NCI-H1930 (cell line): ENCODE measurements at regions not wholly inside any gene's neighbourhood (a gene's known extent, or its start where the extent isn't known, plus 50 kb on each side); places are given as distances from the start of the nearest gene placed in this dataset.
A peak's percentile ranks its signal among the peaks of the same experiment; 100 is the strongest.
"Not testable (repeated sequence)": the region's sequence is repeated elsewhere in the genome, so short reads cannot be mapped to it uniquely, and the experiment has no call there.

ENCODE experiments used
- DNase-seq, 2 experiments: peaks; one replicate each; lab custom pipeline; 2025; lab: John Stamatoyannopoulos, UW

DNA sequence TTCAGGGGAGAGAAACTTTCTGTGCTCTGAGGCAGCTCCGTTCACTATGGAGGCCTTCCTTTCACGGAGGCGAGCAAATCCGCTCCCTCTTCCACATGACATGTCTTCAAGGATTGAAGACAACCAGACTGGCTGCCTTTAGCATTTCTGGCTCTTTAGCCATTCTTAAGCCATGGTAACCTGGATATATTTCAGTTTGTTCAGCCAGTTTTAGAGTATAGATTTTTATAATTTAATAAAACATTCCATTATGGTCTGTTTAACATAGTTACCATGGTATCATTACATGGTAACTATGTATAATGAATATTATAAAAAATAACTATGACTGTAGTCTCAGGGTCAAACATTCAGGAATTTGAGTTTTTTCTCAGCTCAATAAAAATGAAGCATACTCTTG is 54.2 kb upstream of the NFIA start:
- DNase-seq = no peak

GRCh38 chr1:61018068-61018467 is 64.3 kb upstream of the NFIA start:
- not testable (repeated sequence) for DNase-seq

- DNase-seq = no peak
Measured at GRCh38 chr1:61017651-61018050, 64.7 kb upstream of the NFIA start.

GRCh38 chr1:61013946-61014667 is 68.3 kb upstream of the NFIA start:
- no peak for DNase-seq

DNA sequence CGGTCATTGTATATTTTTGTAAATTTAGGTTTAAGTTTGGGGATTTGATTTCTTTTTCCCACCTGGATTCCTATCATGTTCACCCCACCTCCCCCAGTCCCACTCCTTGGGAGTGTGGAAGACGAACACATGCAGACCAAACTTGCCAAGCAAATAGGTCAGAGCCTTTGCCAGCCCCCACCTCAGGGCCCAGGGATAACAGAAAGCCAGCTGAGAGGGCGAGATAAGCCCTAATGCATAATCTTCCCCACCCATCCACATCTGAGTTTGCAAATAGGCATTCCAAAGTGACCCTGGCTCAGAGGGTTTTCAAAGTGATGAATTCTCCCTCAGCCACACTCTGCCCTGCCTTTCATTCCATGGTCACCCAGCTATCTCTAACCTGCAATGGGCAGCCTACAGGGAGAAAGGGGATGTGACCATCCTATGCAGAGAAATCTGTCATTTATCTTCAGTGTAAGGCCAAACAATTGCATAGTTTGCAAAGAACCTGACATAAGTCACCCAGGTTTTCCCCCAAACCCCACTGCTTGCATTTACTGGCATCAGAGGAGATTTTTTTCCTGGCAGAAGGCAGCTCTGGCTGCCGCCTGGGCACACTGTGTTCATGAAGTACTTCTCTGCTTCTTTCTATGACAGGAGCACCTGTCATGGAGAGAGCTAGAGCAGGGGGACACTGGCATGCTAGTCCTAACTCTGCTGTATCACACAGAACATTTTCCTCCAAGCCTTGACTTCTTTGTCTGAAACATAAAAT is 69.0 kb upstream of the NFIA start:
- DNase-seq = no peak

GRCh38 chr1:61012341-61012761 is 70.0 kb upstream of the NFIA start:
- no peak for DNase-seq

GRCh38 chr1:61011561-61012263 is 70.6 kb upstream of the NFIA start:
- peak in 1 of 2 experiments; percentile 23 for DNase-seq

DNA sequence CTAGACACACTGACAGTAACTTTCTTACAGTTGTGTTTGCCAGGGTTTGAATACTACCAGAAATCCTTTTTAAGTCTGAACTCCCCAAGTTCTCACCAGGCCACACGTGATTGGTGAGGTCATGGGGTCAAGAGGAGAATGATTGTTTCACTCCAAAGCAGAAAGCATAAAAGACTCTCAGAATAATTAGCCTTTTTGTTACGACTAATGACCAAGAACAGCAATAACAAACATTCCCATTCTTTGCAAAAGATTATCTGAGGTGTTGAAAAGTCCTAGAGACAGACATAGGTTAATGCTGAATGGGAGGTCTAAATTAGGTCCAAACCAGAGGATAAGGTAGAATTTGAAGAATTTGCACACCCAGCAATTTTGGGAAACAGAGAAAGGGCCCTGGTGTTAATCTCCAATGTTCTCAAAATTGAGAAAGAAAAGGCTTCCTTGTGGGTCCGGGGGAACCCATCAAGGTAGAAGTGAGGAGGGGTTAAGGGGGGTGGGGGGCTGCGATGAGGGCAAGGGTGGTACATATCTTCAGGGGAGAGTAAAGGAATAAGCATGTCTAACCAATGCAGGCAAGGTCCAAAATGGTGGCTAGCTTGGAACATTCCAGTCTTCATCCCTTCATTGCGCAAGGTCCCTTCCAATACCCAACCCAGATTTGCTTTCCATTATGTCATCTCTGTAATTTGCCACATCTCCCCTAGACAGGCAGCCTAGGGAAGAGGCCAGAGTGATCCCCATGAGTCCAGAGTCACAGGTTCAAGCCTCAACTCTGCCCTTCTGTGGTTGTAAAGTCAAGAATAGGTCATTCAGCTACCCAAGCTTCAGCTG is 74.6 kb upstream of the NFIA start:
- DNase-seq = no peak

DNA sequence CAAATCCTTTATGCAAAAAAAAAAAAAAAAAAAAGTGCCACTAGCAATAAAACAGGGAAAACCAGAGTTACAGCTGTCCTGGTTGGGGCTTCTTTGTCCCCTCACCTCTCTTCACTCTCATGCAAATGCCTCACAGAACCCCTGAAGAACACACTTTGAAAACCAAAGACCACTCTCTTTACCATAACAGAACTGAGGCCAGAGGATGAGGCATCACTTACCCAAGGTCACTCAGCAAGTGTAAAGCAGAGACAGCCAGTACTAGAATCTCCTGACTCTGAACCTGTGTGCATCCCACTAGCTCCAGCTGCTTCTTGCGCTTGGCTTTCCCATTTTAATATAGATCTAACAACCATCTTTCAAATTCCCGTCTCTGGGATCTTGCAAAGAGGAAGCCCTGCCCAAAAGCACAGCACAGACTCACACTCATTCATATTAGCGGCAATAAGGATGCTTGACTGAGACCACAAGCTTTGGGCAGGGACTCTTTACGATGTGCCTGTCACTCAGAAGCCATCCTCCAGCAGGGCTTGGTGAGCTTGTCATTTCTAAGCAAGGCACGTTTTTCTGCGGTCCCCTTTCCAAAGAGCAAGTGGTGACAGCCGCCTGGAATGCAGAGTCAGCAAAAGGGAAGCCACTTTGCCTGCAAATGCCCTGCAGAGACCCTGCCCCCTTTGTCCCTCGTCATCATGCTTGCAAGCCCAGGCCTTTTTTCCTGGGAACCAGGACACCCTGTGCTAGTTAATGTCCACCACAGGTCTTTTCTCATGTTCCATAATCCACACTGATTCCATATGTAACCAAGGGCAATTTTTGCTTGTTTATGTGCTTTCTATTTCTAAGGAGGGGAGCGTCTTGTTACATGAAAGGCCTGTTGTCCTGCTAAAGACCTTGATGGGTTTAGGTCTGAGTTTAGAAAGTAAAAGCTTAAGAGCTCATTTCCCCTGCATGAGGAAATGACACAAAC is 76.5 kb upstream of the NFIA start:
- no peak for DNase-seq

GRCh38 chr1:61004262-61005003 is 77.9 kb upstream of the NFIA start:
- no peak for DNase-seq

GRCh38 chr1:61000327-61000726 is 82.0 kb upstream of the NFIA start:
- no peak for DNase-seq

DNA sequence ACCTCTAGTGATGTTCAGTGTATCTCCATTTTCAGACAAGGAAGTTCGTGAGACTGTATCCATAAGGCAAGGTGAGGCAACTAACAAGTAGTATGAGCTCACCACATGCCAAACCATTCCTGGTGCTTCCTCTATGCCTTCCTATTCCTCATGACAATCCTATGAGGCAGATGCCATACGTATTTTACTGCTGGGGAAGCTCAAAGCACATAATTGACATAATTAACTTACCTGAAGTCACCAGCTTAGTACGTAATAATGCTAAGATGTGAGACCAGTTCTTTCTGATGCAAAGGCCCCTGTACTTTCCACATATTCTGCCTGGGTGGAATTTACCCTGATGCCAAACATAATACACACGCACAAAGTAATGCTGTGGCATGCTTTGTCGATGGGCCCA is 83.6 kb upstream of the NFIA start:
- no peak for DNase-seq

DNA sequence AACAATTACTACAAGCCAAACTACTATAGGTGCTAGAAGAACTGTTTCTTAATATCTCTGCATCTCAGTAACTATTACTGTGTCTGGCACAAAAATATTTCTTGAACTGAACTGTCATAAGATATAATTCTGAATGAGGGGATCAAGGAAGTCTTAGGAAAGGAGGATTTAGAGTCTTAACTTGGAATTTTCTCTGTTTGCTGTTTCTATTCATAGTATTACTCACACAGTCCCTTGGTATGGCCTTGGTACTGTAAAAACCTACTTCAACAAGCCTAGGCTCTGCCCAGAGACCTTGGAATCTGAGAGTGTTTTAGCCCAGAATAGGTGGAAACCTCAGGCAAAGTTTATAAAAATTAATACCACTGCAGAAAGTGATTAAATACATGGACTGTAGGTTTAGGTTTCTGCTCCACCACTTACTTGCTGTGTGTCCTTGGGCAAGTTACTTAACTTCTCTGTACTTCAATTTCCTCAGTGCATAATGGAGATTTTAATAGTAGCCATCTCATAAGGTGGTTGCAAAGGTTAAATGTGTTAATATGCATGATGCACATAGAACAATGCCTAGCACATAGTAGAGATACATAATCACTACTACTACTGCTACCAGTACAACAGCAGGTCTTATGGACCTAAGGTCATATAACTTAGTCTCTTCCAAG is 87.4 kb upstream of the NFIA start:
- no peak for DNase-seq

- DNase-seq = no peak
Measured at GRCh38 chr1:60994369-60994768, 88.0 kb upstream of the NFIA start.

- DNase-seq = no peak
Measured at GRCh38 chr1:60992165-60992564, 90.2 kb upstream of the NFIA start.

DNA sequence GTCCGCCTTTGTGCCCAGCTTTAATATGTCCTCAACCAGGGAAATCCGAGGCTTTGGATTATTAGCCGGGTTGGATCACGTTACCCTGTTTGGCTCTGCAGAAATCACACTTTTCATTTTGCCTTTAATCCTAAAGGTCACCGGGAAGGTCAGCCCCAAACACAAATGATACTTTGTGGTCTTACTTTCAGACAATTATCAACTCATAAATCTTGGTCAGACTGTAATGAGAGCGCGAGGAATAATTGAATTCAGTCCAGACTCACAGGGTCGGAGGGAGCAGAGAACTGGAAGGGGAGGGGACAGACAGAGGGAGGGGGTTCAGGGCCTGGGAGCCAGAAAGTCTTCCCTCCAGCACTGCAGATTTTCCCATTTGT is 91.7 kb upstream of the NFIA start:
- DNase-seq = no peak

DNA sequence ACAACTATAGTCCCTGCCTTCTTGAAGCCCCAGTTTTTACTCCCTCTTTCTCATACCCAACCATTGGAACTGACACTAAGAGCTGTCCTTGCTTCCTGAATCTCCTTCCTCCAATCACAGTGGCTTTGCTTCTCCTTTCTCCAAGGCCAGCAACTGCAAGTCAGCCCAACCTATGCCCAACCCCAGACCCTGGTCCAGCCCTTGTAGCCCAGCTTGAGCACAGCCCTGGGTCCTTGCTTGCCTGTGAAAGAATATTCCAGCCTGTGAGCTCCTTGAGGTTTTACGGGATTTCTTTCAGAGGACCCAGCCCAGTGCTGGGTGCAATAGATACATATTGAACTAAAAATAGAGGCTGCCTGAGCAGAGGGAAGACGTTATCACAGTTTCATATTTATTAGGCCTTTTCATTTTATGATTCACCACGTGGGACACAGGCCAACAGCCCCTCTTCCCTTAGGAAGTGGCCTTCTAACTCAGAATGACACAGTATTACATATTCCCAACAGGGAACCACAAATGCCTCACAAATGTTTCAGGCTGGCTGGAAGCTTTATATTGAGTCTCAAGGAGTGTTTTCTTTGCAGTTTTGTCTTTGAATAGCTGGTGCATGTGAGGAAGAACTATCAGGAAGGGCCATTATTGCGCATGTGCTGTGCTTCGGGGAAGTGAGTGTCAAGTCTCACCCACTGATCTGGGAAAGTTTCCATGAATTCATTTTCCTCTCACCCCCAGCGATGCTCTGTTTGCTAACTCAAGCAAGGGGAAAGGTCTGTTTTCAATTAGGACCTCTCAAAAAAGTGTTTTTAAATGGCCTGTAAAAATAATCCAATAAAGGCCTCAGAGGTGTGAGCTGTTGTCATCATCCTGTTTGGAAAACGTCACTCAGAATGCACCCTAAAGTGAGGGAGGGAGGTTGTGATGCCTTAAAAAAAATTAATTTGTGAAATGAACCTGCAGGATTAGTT is 92.3 kb upstream of the NFIA start:
- DNase-seq = no peak

DNA sequence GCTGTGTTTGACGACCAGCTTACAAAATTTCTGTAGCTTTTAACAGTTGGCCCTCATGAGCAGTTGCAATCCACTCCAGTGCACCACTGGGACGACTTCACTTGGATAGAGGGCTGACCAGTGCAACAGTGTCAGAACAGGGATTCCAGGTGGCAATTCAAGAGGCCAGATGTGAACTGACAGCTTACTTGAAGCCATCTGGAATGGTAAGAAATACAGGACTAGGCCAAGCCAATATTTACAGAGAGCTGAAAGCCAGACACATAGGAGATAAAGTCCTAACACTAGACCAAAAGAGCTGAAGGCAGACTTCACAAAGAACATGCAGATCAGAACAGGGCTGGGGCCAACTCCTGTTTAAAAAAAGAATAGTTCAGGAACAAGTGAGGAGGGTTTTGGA is 93.5 kb upstream of the NFIA start:
- no peak for DNase-seq

- no peak for DNase-seq
Measured at GRCh38 chr1:60987904-60988303, 94.5 kb upstream of the NFIA start.
